ENCODE measurements at regions not wholly inside any gene's neighbourhood (a gene's known extent, or its start where the extent isn't known, plus 50 kb on each side); places are given as distances from the start of the nearest gene placed in this dataset.

DNA sequence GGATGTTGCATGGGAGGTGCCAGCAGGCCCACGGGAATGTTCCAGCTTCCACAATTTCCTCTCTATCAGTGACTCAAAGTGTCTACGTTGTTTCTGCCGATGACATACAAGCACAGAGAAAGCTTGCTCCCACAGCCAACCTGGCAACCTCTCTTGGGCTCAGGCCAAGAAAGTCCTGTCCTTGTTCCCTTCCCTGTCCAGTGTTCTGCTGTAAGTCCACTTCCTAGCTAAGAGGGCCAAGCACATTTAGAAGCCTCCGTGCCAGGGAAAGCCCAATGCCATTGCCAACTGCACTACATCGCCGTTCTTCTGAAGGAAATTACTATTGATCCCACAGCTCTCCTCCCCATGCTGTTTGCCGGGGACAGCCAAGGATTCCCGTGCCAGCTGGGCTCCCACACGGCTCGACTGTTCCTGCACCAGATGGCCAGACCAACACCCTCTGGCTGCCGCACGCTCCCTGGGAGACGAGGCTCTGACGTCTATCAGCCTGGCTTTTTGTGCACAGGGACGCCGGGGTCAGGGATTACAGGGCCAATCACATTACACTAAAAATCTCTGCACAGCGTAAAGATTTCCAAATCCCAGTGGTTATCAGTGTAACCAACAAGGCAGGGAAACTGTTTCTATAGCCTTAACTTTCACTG lies 284.0 kb downstream of the BCOR start:
- TF ChIP-seq, protein P1, sequence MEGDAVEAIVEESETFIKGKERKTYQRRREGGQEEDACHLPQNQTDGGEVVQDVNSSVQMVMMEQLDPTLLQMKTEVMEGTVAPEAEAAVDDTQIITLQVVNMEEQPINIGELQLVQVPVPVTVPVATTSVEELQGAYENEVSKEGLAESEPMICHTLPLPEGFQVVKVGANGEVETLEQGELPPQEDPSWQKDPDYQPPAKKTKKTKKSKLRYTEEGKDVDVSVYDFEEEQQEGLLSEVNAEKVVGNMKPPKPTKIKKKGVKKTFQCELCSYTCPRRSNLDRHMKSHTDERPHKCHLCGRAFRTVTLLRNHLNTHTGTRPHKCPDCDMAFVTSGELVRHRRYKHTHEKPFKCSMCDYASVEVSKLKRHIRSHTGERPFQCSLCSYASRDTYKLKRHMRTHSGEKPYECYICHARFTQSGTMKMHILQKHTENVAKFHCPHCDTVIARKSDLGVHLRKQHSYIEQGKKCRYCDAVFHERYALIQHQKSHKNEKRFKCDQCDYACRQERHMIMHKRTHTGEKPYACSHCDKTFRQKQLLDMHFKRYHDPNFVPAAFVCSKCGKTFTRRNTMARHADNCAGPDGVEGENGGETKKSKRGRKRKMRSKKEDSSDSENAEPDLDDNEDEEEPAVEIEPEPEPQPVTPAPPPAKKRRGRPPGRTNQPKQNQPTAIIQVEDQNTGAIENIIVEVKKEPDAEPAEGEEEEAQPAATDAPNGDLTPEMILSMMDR (optimal IDR thresholded peaks at IDR 0.05 in 1 of 3, IDR thresholded peaks at IDR 0.05 in 1 of 3, conservative IDR thresholded peaks at IDR 0.05 in 1 of 3; ENCODE audit: extremely low read depth in 1 of 3, insufficient read depth in 2 of 3, low read length in 3 of 3) = no peak
- TF ChIP-seq EZH2 (IDR thresholded peaks at IDR 0.05; ENCODE audit: low read length) = no peak

Data from keratinocyte (primary cell).